RWPE2 (cell line): ENCODE measurements at regions not wholly inside any gene's neighbourhood (a gene's known extent, or its start where the extent isn't known, plus 50 kb on each side); places are given as distances from the start of the nearest gene placed in this dataset.

ENCODE experiments used
- ATAC-seq: fragments of 200-7000 bp; cut with Tn5 transposase; 3 replicates; pipeline ENCODE4 v1.9.1; 2021; ENCODE audit warnings: low read depth
- DNase-seq: peaks from one replicate; pipeline ENCODE4 v3.0.0-alpha.2; 2020; ENCODE audit warnings: low spot score
- H3K27ac ChIP-seq: fragments of 450-650 bp; 2 replicates; pipeline ENCODE4 v1.5.1; 2017; ENCODE audit warnings: mild to moderate bottlenecking; ENCODE audit not compliant: poor library complexity, severe bottlenecking
- H3K27me3 ChIP-seq: fragments of 250-450 bp; sonication (Bioruptor Pico); 2 replicates; pipeline ENCODE4 v1.5.1; 2021; ENCODE audit warnings: mild to moderate bottlenecking, moderate library complexity; ENCODE audit not compliant: insufficient read depth, poor library complexity, severe bottlenecking
- H3K36me3 ChIP-seq: fragments of 250-450 bp; sonication (Bioruptor Pico); 2 replicates; pipeline ENCODE4 v1.5.1; 2020; ENCODE audit warnings: low read depth, mild to moderate bottlenecking, moderate library complexity
- H3K4me1 ChIP-seq: fragments of 250-450 bp; sonication (Bioruptor Pico); 2 replicates; pipeline ENCODE4 v1.5.1; 2021; ENCODE audit warnings: mild to moderate bottlenecking, moderate library complexity; ENCODE audit not compliant: insufficient read depth, poor library complexity, severe bottlenecking
- H3K4me3 ChIP-seq: fragments of 250-450 bp; sonication (Bioruptor Pico); 2 replicates; pipeline ENCODE4 v1.5.1; 2021; ENCODE audit warnings: mild to moderate bottlenecking, moderate library complexity; ENCODE audit not compliant: severe bottlenecking
- H3K9me3 ChIP-seq: fragments of 250-450 bp; sonication (Bioruptor Pico); 2 replicates; pipeline ENCODE4 v1.5.1; 2021; ENCODE audit warnings: mild to moderate bottlenecking, moderate library complexity; ENCODE audit not compliant: severe bottlenecking
- CTCF ChIP-seq: fragments of 450-650 bp; IDR thresholded peaks from one replicate; pipeline ENCODE4 v1.5.1; 2017; ENCODE audit warnings: mild to moderate bottlenecking, moderate library complexity; ENCODE audit not compliant: poor library complexity, severe bottlenecking

DNA sequence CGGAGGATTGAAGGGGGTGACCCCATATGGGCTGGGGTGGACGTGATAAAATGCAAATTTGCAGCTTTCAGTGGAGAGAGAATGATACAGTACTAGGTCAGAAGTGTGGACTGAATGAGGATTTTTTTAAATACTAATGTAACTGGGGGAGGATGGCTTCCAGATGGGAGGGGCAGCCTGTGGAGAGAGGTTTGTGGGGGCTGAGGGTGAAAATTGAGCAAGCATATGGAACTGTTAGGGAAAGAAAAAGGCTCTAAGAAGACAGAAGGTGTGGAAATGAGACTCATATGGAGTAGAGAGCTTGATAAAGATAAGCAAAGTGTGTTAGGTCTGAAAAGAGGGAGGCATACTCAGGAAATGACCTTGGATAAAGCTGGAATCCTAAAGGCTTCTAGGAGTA lies 926.4 kb downstream of the IGSF11 start:
- no peak for TF ChIP-seq CTCF
- no peak for DNase-seq
- no peak overlapping the region for H3K27ac ChIP-seq
- no peak overlapping the region for H3K4me3 ChIP-seq
- no peaks in the 10 kb centered on the region for H3K27me3 ChIP-seq
- H3K36me3 ChIP-seq: no peaks in the 10 kb centered on the region
- H3K9me3 ChIP-seq: no peaks in the 10 kb centered on the region
- no peak for ATAC-seq
- H3K4me1 ChIP-seq: peaks cover 6% of the 10 kb centered on the region

GRCh38 chr3:118108769-118109168 lies 925.9 kb downstream of the IGSF11 start:
- Histone ChIP-seq H3K36me3 (no peaks in the 10 kb centered on the region), H3K9me3 (no peaks in the 10 kb centered on the region), H3K27me3 (no peaks in the 10 kb centered on the region), H3K4me1 (peaks cover 4% of the 10 kb centered on the region), H3K4me3 (no peak overlapping the region), H3K27ac (no peak overlapping the region)
- TF ChIP-seq CTCF: no peak
- DNase-seq: no peak
- ATAC-seq: peak; percentile 46; the same call in 1 of the 3 replicates

- Histone ChIP-seq H3K9me3 (no peaks in the 10 kb centered on the region), H3K27me3 (no peaks in the 10 kb centered on the region), H3K36me3 (no peaks in the 10 kb centered on the region), H3K4me1 (peaks cover 4% of the 10 kb centered on the region), H3K27ac (no peak overlapping the region), H3K4me3 (no peak overlapping the region)
- no peak for TF ChIP-seq CTCF
- ATAC-seq (no peak), DNase-seq (no peak)
Measured at GRCh38 chr3:118110211-118110610, 924.4 kb downstream of the IGSF11 start.

GRCh38 chr3:118116991-118117390 lies 917.7 kb downstream of the IGSF11 start:
- no peaks in the 10 kb centered on the region for H3K27me3 ChIP-seq
- DNase-seq (no peak), ATAC-seq (no peak)
- no peak overlapping the region for H3K27ac ChIP-seq
- H3K4me1 ChIP-seq: no peaks in the 10 kb centered on the region
- no peak for TF ChIP-seq CTCF
- H3K36me3 ChIP-seq: no peaks in the 10 kb centered on the region
- H3K9me3 ChIP-seq: no peaks in the 10 kb centered on the region
- H3K4me3 ChIP-seq: no peak overlapping the region

DNA sequence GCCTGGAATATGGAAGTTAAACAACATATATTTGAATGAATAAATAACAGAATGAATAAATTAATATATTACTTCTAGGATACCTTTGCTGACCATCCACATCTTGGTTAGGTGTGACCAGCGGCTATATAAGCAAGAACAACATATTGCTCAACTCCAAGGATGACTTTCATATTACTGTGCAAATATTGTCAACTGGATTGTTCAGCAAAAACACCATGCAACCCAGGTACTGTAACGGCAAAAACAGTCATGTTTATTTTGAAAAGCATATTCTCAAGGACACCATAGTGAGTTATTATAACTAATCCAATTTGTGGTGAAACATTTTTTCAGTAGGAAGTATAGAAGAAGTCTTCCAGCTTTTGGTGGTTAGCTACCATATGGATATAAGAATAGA lies 907.9 kb downstream of the IGSF11 start:
- no peaks in the 10 kb centered on the region for H3K36me3 ChIP-seq
- peaks cover 17% of the 10 kb centered on the region for H3K4me1 ChIP-seq
- ATAC-seq: no peak
- no peak overlapping the region for H3K4me3 ChIP-seq
- DNase-seq: no peak
- H3K27me3 ChIP-seq: no peaks in the 10 kb centered on the region
- H3K27ac ChIP-seq: no peak overlapping the region
- H3K9me3 ChIP-seq: no peaks in the 10 kb centered on the region
- no peak for TF ChIP-seq CTCF
